Amniotic stem cell (primary cell): ENCODE measurements at regions not wholly inside any gene's neighbourhood (a gene's known extent, or its start where the extent isn't known, plus 50 kb on each side); places are given as distances from the start of the nearest gene placed in this dataset.
A peak's percentile ranks its signal among the peaks of the same experiment; 100 is the strongest.
"Not testable (repeated sequence)": the region's sequence is repeated elsewhere in the genome, so short reads cannot be mapped to it uniquely, and the experiment has no call there.

Source experiments
- DNase-seq: peaks from one replicate; lab custom pipeline; 2025; lab: John Stamatoyannopoulos, UW

GRCh38 chr10:33703501-33704213 is 369.2 kb upstream of the NRP1 start:
- DNase-seq, result no peak

- DNase-seq, result no peak
Measured at GRCh38 chr10:33698033-33698432, 363.6 kb upstream of the NRP1 start.

GRCh38 chr10:33697016-33697415 is 362.5 kb upstream of the NRP1 start:
- DNase-seq, result no peak

- no peak for DNase-seq
Measured at GRCh38 chr10:33695536-33695935, 361.1 kb upstream of the NRP1 start.

GRCh38 chr10:33690536-33690935 is 356.1 kb upstream of the NRP1 start:
- not testable (repeated sequence) for DNase-seq

GRCh38 chr10:33688506-33688905 is 354.0 kb upstream of the NRP1 start:
- no peak for DNase-seq

- no peak for DNase-seq
Measured at GRCh38 chr10:33684211-33684611, 349.7 kb upstream of the NRP1 start.

- DNase-seq, result no peak
Measured at GRCh38 chr10:33681595-33681994, 347.1 kb upstream of the NRP1 start.

- DNase-seq, result no peak
Measured at GRCh38 chr10:33680036-33680435, 345.6 kb upstream of the NRP1 start.

GRCh38 chr10:33676606-33677339 is 342.3 kb upstream of the NRP1 start:
- DNase-seq, result no peak

- no peak for DNase-seq
Measured at GRCh38 chr10:33674986-33675599, 340.6 kb upstream of the NRP1 start.

- DNase-seq, result no peak
Measured at GRCh38 chr10:33674491-33674890, 340.0 kb upstream of the NRP1 start.

- DNase-seq, result no peak
Measured at GRCh38 chr10:33673839-33674415, 339.5 kb upstream of the NRP1 start.

GRCh38 chr10:33669904-33670303 is 335.4 kb upstream of the NRP1 start:
- no peak for DNase-seq

GRCh38 chr10:33666686-33667480 is 332.4 kb upstream of the NRP1 start:
- no peak for DNase-seq

- no peak for DNase-seq
Measured at GRCh38 chr10:33665501-33665900, 331.0 kb upstream of the NRP1 start.

- DNase-seq, result no peak
Measured at GRCh38 chr10:33664070-33664469, 329.6 kb upstream of the NRP1 start.

GRCh38 chr10:33661580-33662336 is 327.3 kb upstream of the NRP1 start:
- peak; percentile 66 for DNase-seq

GRCh38 chr10:33660329-33660728 is 325.9 kb upstream of the NRP1 start:
- no peak for DNase-seq

GRCh38 chr10:33657913-33658312 is 323.4 kb upstream of the NRP1 start:
- DNase-seq, result no peak
